ELR (cell line): ENCODE measurements at regions not wholly inside any gene's neighbourhood (a gene's known extent, or its start where the extent isn't known, plus 50 kb on each side); places are given as distances from the start of the nearest gene placed in this dataset.

Experiments used
- DNase-seq: peaks from one replicate; pipeline ENCODE4 v3.0.0-alpha.2; 2015; ENCODE audit warnings: low read depth

- DNase-seq = no peak
Measured at GRCh38 chr5:35430381-35431162, 187.1 kb upstream of the SPEF2 start.

- no peak for DNase-seq
Measured at GRCh38 chr5:35420200-35420599, 189.9 kb upstream of the PRLR start.

DNA sequence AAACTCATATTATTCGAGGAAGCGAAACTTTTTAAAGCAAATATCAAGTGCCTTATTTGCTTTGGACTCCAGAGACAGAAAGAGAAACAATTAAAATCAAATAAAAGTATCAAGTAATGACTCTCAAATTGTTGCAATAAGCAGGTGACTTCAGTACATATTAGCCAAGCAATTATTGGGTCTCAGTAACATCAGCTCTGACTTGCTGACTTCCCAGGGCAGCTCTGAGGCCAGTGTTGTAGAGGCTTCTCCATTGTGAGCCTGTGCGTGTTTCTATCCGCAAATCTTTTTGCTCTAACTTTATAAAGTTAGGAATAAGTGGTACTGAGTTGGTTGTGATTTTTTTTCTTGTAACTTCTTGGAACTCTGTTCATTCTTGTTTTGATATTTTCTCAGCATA lies 186.8 kb upstream of the PRLR start:
- DNase-seq = no peak

DNA sequence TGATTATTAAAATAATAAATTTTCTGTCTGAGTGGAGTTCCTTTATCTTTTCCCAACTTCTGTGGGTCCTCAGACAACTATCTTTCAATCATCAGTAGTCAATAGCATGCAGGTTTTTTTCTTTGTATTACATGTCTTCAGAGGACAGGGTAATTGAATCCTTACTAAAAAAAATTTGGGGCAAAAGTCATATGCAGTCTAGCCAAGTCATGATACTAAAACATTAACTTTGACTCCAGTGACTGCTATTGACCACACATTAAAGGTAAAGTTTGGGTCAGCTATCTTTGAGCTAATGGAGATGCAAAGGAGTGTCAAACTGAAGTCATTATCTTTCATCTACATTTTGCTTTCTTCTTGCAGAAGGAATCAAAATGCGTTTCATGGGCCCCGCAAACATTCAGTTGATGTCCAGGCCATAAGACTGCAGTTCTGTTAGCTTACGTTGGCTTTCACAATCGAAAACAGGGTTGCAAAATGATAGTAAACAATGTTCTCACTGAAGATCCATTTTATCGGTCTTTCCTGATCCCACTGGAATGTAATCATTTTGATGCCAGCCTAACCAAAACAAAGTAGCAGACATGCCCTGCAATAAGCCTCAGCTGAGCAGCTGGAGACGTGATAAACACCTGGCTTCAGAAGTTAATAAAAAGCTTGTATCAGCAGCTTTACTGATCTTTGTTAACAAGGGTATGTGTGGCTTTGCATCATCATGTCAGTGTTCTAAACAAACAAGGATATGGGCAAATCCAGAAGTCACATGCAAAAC lies 186.1 kb upstream of the PRLR start:
- no peak for DNase-seq

GRCh38 chr5:35415309-35415708 lies 185.0 kb upstream of the PRLR start:
- DNase-seq = no peak

DNA sequence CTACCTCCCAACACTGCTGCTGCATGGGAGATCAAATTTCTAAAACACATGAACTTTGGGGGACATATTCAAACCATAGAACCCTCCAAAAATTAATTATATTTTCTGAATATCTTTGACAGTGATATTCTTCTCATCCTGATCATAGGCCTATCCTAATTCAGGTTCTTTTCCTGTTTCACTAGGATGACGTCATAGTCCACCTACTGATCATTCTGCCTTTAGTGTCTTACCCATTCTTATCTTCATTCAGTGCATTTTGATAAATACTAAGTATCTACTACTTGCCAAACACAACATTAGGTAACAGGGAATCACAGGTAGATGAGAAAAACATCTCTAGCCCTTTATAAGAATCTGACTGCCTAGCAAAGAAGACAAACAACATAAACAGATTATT lies 179.1 kb upstream of the PRLR start:
- no peak for DNase-seq

GRCh38 chr5:35408146-35408545 lies 177.9 kb upstream of the PRLR start:
- no peak for DNase-seq

GRCh38 chr5:35407697-35408096 lies 177.4 kb upstream of the PRLR start:
- no peak for DNase-seq

- DNase-seq = no peak
Measured at GRCh38 chr5:35405938-35406337, 175.7 kb upstream of the PRLR start.

- no peak for DNase-seq
Measured at GRCh38 chr5:35404701-35405100, 174.4 kb upstream of the PRLR start.

DNA sequence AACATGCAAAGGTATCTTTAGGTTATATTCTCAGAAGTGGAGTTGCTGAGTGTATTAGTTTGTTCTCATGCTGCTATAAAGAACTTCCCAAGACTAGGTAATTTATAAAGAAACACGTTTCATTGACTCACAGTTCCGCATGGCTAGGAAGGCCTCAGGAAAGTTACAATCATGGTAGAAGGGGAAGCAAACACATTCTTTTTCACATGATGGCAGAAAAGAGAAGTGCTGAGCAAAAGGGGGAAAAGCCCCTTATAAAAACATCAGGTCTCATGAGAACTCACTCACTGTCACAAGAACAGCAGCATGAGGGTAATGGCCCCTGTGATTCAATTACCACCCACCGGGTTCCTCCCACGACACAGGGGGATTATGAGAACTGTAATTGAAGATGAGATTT lies 163.6 kb upstream of the PRLR start:
- no peak for DNase-seq

GRCh38 chr5:35384658-35385057 lies 154.4 kb upstream of the PRLR start:
- no peak for DNase-seq

- DNase-seq = no peak
Measured at GRCh38 chr5:35383041-35383440, 152.8 kb upstream of the PRLR start.

GRCh38 chr5:35377653-35378052 lies 147.4 kb upstream of the PRLR start:
- no peak for DNase-seq

DNA sequence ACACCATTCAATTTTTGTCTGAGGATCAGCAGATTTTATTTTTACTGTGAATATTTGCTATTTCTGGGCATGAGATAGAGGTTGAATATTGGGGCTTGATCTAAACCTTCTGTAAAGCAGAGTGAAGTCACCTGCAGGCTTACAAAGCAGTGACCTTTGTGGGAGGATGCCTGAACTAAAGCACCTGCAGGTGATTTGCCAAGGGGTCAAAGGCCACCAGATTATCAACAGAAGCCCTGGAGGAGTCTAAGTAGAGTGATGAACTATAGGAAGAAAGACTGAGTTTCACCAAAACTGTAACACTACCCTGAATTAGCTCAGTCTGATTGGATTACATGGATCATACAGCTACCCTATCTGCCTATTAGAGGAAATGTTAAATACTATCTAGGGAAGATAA lies 144.3 kb upstream of the PRLR start:
- no peak for DNase-seq

DNA sequence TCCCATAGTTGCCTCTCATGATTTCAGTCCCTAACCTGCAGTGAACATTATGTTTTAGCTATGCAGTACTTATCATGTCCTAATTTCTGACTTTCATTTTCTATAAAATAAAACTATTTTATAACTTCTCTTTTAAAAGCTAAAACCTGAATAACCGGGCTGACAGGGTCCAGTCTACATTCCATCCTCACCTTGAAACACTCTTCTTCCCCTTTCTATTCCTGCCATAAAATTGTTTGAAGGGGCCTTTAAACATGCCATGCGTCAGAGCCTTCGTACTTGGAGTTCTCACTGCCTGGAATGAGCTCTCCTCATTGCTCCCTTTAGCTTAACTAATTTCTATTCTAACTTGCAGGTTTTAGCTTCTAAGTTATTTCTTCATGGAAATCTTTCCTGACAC lies 143.0 kb upstream of the PRLR start:
- DNase-seq = no peak

- no peak for DNase-seq
Measured at GRCh38 chr5:35372482-35372881, 142.2 kb upstream of the PRLR start.

- no peak for DNase-seq
Measured at GRCh38 chr5:35371951-35372426, 141.7 kb upstream of the PRLR start.

- DNase-seq = no peak
Measured at GRCh38 chr5:35370871-35371270, 140.6 kb upstream of the PRLR start.

DNA sequence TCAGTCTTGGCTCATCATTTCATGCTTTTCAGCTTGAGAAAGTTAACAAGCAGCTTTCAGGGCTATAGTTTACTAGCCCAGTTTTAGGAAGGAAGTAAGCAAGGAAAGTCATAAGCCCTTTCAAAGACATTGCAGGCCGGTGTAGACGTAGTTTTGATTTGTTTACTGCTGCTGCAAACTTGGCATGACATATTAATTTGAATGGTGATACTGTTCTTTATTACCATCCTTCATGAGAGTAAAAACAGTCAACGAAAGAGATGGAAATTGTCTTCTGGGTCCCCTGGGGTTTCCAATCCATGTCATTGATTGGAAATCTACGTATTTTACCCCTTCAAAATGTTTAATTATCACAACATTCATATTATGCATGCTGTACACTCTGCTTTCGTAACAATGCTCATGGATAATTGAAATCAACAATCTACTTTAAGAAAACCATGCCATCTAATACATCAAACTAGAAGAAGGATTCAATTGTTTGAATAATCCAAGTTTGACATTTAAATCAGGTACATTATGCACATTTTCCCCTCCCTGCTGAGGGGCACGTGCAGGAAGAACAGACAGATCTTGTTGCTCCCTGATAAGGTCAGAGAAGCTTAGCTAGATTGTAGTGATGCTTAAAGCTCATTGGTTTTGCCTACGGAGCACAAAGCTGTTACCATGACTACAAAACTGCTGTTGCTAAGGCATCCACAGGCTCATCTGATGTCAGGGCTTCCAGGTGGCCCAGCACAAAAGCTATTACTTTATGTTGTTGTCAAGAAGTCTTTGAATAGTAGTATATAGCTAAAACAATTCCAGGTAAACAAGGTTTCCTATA lies 139.9 kb upstream of the PRLR start:
- no peak for DNase-seq

DNA sequence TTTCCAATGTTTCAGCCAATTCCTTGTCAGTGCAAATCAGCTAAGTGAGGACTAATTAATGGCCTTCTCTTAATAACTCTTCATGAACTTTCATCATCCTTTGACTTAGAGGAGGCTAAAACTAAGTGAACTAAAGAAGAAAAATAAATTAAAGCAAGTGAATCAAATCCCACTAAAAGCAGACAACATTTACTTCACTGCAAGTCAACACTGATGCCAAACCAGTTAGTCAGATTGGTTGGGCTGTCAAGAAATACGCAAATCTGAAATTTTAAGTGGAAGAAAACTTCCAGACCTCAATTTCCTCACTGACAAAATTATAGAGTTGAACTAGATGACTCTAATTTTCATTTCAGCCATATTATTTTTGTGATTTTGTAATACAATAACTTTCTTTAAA lies 137.2 kb upstream of the PRLR start:
- DNase-seq = no peak

DNA sequence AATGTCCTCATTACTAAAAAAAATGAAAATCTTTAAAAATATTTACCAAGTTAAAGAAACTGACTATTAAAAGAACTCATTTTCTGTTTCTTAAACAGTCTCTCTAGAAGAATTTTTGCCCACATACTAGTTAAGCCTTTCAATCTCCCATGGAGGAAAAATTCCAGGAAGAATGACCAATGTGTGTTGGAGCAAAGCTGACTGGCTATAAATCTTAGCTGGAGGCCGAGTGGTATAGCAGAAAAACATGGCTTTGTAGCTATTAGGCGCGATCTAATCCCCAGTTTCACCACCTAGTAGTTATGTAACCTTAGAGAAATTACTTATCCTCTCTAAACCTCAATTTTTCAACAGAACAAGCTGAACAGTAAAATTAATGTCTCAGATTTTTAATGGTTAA lies 135.5 kb upstream of the PRLR start:
- no peak for DNase-seq

DNA sequence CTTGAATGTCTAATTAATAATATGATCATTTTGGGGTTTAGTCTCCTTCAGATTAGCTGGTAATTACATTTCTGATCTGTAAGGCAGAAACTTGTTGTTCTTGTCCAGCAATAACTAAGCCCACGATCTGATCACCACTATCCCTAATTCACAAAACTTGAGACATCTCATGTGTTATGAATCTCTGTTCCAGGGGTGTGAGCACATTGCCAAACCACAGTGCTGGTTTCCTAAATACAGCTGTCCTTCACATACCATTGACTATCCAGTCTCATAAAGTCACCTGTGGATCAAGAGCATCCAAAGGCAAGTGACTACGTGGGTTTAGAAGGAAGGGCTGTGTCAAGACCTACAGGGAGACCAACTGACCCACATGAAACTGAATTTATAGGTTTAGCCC lies 134.1 kb upstream of the PRLR start:
- DNase-seq = no peak
